Retina (tissue), 1 donor: ENCODE measurements at regions not wholly inside any gene's neighbourhood (a gene's known extent, or its start where the extent isn't known, plus 50 kb on each side); places are given as distances from the start of the nearest gene placed in this dataset.

Experiments used
- DNase-seq: peaks from one replicate; pipeline ENCODE4 v3.0.0-alpha.2; 2016

DNA sequence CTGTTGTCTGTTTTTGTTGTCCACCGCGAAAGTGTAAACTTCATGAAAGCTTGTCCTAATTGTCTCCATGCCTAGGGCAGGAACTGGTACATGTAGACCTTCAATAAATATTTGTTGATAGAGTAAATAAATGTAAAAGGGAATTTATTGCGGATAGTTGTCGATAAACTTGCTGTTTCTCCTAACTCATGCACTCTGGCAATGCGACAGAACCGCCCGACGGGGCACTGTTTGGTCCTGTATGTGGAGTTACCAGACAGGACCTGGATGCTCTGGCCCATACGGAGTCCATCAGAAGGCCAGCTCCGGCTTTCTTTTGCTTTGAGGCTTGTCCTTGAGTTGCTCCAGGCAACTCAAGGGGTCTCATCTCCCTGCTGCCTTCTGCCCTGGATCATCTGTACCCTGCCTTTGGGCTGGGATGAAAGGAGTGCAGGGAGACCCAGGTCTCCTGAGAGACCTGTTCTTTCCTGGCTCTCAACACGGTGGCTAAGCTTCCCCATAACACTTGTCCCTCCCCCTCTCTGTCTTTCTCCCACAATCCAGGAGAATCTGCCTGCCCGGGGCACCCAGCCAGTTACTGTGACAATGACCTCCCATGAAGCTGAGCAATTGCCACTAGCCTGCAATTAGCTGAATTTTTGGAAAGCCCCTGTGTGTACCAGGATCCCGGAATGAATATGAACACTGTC, 149.5 kb upstream of the PTCH1 start:
- DNase-seq: peak; percentile 17

DNA sequence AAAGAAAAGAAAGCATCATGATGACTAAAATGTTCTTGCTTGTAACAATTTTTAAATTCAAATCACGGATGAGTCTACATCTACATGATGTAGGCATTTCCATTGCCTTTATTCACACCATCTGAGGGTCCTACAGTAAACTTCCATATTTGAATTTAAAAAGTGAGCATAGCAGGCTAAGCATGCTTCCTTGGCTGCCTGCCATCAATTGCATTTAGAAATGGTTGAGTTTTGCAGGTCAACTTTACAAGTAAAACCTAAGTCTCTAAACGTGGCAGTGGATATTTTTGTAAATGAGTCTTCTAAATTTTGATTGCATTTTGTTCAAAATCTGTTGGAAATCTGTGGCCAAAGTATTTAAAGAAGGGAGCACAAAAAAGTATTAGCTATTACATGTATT, 136.5 kb upstream of the PTCH1 start:
- DNase-seq: no peak

DNA sequence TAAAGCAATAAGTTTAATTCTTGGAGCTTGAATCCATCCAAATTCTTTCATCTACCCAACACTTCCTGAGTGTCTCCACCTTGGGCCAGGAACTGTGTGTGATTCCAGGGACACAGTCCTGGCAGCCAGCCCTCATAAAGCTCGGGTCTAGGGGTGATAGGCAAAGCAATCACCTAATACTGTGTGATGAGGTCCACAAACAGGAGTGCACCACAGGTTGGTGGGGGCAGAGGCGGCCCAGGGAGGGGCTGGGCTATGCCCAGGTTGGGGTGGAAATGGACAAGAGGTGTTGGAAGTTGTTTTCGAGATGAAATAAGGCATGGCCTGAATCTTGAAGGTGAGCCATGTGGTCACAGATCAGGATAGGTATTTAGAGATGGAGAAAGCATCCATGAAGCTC, 133.9 kb upstream of the PTCH1 start:
- DNase-seq: no peak

DNA sequence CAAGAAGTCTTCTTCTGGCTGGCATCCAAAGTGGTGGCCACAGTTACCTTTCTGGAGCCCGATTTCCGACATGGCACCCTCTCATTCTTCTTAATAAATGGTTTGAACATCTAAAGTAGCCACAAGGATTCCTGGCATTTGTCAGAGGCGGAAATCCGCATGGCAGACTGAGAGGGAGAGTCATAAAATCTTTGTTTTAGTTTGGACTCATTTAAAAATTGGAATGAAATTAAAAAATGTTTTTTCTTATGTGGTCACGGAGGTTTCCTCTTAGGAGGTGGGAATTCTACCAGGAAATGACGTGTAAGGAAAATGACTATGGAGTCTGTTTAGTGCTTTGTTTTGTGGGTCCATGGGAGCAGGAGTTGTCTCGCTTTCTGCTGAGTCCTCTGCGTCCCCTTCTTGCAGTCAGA, 133.0 kb upstream of the PTCH1 start:
- no peak for DNase-seq

DNA sequence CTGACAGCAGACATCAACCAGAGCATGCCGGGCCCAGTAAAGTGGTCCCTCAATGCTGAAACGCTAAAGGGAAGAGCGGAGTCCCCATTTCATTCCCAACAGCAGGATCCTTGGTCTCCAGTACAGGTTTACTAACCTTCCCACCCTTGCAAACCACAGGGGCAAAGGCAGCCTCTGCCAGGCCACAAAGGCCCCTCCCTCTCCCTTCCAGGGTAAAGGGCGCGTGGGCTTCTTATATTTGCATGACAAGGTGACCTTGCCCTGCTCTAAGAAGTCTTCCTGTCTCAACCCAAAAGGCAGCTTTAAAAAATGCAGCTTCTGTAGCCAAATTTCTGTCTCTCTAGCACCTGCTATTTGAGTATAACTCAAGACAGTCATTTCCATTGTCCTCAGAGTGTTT, 131.5 kb upstream of the PTCH1 start:
- DNase-seq: no peak

DNA sequence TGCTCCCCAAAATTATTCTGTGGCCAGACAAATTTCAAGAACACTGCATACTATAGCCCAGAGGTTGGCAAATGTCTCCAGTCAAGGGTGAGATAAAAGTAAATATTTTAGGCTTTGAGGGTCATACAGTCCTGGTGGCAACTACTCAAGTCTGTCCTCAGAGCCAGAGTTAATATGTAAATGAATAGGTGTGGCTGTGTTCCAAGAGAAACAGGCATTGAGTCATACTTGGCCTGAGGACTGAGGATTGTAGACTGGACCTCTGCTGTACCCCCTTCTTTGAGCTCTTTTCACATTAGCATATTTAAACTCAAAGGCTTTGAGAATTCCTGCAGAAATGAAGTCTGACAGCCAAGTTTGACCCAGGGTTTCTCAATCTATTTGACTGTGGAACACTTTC, 129.2 kb upstream of the PTCH1 start:
- DNase-seq: no peak

DNA sequence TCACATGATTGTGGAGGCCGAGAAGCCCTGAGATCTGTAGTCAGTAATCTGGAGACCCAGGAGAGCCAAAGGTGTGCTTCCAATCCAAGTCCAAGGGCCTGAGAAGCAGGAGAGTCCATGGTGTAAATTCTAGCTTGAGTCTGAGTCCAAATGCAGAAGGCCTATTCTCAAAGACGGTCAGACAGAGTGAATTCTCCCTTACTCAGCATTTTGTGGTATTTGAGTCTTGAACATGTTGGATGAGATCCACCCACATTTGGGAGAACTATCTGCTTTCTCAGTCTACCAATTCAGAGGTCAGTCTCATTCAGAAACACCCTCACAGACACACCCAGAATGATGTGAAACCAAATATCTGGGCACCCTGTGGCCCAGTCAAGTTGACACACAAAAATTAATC, 128.8 kb upstream of the PTCH1 start:
- DNase-seq: no peak

DNA sequence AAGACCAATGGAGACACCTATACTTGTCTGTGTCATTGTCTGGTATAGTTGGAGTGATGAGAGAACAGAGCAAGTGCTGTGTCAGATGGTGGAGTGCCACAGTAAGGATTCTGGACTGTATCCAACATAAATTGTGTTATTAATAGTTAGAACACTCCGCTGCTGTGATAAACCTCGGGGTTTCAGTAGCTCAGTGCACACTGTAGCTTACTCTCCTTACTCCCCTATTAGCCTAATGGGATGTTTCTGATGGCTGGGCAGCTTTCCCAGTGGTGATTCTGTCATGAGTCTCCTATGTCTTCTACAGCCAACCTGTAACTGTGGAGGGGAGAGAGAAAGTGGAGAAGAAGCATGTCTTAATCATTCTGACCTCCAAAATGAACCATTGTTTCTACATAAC, 127.6 kb upstream of the PTCH1 start:
- no peak for DNase-seq

DNA sequence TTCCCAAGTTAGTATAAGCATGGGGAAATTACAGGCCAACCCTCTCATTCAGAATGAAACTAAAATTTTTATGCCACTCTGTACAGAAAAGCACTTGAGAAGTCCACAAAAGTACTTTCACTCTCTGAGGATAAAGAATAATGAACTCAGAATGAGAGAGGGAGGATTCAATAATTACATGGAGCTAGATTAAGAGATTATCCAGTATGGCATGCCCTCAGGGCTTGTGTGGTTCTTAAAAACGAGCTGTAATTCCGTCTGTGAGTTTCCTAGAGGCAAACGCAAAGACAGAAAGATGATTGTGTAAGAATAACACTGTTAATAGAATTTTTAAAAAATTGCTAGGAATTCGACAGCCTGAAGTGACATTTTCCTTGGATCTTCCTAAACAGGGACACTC, 126.8 kb upstream of the PTCH1 start:
- no peak for DNase-seq

DNA sequence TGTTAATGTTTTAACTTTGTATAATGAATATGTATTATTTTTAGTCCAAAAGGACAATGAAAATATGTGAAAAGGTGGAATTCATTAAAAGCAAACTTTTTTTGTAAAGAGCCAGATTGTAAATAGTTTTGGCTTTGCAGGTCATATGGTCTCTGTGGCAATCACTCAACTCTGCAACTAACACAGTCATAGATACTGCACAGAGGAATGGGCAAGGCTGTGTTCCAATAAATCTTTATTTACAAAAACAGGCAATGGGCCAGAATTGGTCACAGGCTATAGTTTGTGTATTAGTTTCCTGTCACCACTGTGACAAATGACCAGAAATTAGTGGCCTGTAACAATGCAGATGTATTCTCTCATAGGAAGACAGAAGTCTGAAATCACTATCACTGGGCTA, 125.4 kb upstream of the PTCH1 start:
- no peak for DNase-seq

DNA sequence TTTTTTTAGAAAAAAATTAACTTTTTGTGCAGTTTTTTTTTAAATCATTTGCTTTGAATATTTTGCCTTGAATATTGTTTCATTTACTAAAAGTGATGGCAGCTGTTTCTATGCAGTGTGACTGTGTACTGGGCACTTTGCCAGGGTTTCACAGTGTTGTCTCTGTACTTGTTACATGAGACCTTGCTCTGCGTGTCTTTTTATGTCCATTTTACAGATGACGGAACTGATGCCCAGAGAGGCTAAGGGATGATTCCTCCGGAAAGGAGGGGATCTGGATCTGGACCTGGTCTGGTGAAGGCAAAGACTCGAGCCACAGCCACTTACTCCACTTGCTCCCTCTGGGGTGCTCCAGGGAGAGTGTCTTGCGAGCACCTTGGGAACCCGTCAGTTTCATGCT, 124.8 kb upstream of the PTCH1 start:
- DNase-seq: no peak

DNA sequence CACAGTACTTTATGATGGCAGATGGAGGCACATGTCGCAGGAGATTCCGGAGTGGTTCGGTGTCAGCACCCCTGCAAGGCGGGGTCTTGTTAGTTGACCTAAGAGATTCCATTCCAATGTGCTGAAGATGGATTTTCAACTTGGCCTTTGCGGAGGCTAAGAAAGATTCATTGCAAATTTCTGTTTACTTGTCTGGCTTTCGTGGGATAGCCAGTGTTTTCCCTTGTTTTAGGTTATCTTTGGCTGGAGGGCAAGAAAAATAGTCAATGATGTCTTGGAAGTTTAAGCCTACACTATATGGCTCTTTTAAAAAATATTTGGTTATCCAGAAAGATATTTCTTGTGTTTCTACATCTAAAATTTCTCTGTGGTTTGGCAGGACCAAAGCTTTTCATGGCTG, 123.6 kb upstream of the PTCH1 start:
- no peak for DNase-seq

DNA sequence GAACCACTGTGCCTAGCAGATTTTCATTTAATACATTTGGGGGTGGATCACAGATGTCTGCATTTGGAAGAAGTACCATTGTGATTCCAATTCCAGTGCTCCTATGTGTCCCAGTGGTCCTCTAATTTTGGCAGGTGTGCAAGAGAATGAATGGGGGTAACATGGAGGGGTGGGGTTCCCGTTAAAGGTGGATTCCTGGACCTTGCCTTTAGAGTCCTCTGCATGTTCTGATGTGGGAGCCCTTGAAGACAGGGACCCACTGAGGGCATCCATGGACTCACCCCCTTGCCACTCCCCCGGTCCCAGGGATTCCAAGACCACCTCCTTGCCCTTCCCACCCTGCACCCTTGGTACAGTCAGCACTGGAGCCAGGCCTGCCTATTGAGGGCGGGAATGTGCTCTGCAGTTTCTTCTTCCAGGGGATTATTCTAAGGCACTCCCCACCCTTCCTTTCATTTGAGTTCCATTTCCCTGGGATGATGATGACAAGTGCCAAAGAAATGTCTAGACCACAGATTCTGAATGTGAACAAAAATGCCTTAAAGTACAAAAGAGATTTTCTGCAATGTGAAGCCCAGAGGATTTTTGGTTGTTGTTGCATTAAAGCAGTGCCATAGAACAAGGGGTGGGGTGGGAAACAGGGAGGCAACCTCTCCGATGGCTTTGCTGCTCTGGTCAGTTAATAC, 119.4 kb upstream of the PTCH1 start:
- DNase-seq: no peak

DNA sequence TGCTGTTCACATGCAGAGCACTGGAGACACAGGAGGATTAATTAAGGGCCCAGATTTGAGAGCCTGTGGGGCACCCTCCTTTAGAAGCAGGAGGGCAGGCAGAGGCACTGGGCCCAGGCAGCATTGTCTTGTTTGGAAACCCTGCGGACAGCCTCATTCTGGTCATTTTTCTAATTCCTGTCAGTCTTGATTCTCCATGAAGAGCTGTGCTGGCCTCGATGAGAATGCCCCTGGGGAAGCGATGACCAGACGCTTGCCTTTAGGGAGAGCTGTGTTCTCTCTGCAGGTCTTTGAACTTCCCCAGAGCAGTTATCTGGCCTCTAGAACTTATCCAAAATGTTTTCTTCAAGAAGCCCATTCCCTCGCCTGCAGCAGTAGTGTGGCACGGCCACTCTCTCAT, 117.8 kb upstream of the PTCH1 start:
- peak; percentile 38 for DNase-seq

DNA sequence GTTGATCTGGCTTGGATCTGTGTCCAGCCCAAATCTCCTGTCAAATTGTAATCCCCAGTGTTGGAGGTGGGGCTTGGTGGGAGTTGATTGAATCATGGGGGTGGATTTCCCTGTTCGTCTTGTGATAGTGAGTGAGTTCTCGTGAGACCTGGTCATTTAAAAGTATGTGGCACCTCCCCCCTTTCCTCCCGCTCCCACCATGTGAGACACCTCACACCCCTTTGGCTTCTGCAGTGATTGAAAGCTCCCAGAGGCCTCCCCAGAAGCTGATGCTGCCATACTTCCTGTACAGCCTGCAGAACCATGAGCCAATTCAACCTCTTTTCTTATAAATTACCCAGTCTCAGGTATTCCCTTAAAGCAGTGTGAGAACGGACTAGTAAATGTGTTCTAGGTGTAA, 117.3 kb upstream of the PTCH1 start:
- peak; percentile 14 for DNase-seq

DNA sequence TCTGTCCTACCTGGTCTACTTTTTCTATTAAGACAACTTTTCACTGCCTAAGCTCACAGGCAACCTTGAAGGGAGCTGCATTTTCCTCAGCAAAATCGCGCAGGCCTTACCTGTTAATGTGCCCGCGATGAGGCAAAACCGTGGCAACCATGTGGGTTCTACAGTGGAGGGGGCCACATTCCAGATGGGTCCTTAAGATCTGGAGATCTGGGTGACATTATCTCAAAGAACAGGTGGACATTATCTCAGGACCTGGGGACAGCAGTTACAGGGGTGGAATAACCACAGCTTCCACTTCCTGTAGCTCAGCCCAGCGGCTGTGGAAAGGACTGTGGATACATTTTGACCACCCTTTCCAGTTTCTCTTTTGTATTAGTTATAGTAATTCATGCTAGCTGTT, 112.8 kb upstream of the PTCH1 start:
- no peak for DNase-seq

DNA sequence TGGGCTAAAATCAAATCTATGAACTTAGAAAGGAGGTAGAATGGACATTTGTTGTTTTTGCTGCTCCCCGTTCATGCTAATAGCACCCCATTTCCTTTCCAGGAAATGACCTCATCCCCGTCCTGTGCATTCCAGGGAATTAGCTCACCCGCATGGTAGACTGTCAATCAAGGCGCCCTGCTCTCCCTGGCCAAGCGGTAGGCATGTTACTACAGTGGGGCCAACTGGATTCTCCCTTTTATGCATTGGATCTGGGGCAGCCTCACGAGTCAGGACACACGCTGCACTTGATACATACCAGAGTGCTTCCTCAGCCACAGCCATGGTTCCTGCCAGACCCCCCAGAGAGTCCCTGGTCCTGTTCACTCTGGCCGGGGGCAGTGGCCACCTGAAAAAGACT, 111.0 kb upstream of the PTCH1 start:
- DNase-seq: no peak

DNA sequence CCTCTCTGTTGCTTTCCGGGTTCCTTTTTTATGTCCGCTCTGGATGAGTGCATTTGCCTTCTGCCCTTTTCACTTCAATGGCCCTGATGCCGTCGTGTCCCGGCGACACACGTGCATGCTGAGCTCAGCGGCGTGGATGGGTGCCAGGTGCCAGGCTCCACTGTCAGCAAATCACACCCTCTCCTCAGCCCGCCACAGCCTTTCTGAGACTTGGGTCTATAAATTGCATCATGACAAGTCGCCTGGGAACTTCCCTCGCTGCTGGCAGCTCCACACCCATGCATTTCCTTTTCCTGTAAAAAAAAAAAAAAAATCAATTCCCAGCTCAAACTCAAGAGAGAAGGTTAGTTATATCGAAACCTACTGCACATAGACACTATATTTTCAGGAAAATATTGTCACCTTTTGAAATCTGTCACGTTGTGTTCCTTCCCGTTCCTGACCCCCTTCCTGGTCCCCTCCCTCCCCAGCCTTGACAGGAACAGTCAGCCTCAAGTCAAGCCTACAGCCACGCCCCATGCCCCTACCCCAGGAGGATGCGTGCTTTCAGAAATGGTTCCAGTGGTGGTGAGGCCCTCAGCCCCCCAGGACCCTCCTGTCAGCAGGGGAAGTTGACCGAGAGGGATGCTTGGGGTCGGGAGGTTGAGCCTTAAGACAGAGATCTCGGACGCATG, 110.3 kb upstream of the PTCH1 start:
- no peak for DNase-seq

DNA sequence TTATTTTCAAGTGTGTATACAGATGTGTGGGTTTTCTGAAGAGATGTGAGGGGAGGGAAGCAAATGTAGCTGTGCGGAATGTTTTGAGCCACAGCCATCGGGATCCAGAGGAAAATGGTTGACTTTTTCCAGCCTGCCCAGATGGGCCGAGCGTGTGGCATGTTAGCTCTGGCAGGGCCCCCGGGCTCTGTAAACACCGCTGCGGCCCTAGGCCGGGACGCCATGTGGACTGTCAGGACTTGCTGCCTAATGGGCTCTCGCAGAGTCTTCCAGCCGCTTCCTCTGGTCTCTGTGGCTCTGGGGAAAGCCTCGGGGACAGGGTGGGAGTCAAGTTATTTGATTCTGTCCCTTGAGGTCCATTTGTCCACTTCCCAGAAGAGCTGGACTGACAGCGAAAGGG, 109.6 kb upstream of the PTCH1 start:
- no peak for DNase-seq

DNA sequence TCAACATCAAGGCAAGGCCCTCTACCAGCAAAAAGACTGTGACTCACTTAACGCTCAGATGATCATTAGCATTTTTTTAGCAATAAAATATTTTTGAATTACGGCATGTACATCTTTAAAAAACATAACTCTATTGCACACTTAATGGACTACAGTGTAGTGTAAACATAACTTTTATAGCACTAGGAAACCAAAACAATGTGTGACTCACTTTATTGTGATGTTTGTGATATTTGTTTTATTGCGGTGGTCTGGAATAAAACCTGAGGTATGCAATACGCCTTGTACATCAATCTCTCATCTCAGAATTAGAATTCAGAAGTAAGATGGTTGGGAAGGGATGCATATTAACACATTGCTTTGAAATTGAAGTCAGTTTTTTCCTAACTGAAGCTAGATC, 106.9 kb upstream of the PTCH1 start:
- no peak for DNase-seq

DNA sequence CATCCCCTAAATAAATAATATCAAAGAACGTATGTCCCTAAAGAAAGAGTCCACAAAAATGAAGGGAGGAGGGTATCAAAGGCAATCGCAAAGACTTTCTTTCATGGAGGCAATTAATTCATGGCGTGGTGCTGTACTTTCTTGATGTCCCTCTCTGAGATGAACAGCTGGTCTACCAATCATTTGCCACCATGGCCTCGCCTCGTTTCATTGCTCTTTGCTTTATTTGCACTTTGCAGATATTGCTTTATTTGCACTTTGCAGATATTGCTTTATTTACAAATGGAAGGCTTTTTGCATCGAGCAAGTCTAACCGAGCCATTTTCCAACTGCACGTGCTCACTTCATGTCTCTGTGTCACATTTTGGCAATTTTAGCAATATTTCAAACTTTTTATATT, 104.0 kb upstream of the PTCH1 start:
- no peak for DNase-seq

DNA sequence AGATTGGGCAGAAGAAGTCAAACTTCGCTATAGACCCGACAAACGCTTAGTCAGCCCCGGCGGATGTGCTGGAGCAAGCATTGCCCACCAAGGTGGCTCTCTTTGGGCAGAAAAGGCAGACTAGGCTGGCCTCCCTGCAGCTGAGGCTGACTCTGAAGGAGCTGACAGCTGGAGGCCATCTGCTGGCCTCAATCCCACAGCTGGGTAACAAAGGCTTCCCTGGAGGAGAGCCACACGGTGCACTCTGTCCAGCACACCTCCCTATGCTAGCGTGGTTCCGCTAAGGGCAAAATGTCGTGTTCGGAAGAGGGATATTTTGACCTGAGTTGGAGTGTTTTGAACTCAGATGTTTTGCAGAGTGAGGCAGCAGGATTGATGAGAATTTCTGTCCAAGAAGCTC, 103.5 kb upstream of the PTCH1 start:
- DNase-seq: no peak

DNA sequence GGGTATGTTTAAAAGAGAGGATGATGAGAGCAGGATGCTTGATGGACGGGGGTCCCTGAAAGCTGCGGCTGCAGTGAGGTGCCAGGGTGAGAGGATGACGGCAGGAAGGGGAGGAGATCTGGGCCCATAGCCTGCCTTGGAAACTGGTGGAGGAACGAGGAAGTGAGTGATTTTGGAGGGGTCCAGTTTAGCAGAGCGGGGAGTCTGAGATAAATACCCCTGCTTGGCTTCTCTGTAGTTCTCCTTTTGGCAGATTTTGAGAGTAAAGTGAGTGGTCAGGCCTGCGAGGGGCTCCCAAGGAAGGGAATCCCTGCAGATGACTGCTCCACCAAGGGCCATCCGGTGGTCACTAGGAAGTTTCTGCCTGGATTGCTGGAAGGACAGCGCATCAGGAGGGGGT, 98.5 kb upstream of the PTCH1 start:
- DNase-seq: no peak

DNA sequence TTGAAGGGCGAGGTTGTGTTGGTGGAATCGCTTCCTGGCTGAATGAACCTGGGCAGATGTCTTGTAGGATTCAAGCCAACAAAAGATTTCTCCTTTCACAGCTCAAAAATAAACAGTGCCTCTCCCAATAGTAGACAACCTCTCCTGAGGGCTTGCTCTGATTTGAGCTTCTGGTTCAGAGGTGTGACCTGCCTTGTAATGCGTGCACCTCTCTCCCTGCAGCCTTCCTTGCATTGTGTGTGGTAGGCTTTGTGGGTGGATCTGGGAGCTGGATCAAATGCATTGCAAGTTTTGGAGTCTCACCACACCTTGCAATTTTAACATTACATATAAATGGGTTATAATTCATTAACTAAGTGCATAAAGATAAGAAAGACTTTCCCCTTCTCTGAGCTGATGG, 96.9 kb upstream of the PTCH1 start:
- no peak for DNase-seq

DNA sequence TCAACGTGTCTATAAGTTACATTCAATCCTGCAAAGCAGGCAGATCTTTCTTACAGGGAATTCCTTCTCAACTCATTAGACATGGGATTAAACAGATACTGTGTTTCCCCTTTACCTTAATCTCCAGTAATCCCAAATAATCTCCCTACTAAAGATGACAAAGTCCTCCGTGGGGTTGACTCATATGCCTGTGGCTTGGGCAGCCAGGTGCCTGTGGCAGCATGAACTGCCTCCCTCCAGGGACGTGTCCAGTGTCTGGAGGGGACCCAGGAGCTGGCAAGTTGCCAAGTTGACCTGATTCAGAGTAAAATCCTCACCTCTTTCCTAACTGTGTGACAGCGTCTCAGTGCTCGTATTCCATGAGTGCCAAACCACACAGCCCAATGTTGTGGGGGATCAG, 94.6 kb upstream of the PTCH1 start:
- DNase-seq: no peak
